ENCODE measurements at regions not wholly inside any gene's neighbourhood (a gene's known extent, or its start where the extent isn't known, plus 50 kb on each side); places are given as distances from the start of the nearest gene placed in this dataset.

- no peaks in the 10 kb centered on the region for H3K36me3 ChIP-seq (ENCODE audit: insufficient read depth, low read length)
- H3F3A ChIP-seq (ENCODE audit: insufficient read depth, low read length) = no peaks in the 10 kb centered on the region
- H3K4me1 ChIP-seq (ENCODE audit: insufficient read depth, low read length, severe bottlenecking) = no peaks in the 10 kb centered on the region
- H3K27ac ChIP-seq (ENCODE audit: low read depth, low read length, poor library complexity, severe bottlenecking) = no peak overlapping the region
- H3K9ac ChIP-seq (ENCODE audit: low read length) = no peak overlapping the region
- TF ChIP-seq, protein P1, sequence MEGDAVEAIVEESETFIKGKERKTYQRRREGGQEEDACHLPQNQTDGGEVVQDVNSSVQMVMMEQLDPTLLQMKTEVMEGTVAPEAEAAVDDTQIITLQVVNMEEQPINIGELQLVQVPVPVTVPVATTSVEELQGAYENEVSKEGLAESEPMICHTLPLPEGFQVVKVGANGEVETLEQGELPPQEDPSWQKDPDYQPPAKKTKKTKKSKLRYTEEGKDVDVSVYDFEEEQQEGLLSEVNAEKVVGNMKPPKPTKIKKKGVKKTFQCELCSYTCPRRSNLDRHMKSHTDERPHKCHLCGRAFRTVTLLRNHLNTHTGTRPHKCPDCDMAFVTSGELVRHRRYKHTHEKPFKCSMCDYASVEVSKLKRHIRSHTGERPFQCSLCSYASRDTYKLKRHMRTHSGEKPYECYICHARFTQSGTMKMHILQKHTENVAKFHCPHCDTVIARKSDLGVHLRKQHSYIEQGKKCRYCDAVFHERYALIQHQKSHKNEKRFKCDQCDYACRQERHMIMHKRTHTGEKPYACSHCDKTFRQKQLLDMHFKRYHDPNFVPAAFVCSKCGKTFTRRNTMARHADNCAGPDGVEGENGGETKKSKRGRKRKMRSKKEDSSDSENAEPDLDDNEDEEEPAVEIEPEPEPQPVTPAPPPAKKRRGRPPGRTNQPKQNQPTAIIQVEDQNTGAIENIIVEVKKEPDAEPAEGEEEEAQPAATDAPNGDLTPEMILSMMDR (IDR thresholded peaks at IDR 0.05; ENCODE audit: low read length) = no peak
- no peak for TF ChIP-seq EZH2 (IDR thresholded peaks at IDR 0.05; ENCODE audit: borderline replicate concordance, low read length)
- H3K4me2 ChIP-seq (ENCODE audit: low read length) = no peak overlapping the region
- no peaks in the 10 kb centered on the region for H3K9me2 ChIP-seq (ENCODE audit: low read depth, low read length)
- H3K27me3 ChIP-seq (ENCODE audit: insufficient read depth, low read length) = no peaks in the 10 kb centered on the region
- no peaks in the 10 kb centered on the region for H4K20me1 ChIP-seq (ENCODE audit: insufficient read depth, low read length)
- no peaks in the 10 kb centered on the region for H3K79me2 ChIP-seq (ENCODE audit: insufficient read depth, low read length)
- H2AFZ ChIP-seq (ENCODE audit: low read length) = no peak overlapping the region
- H3K9me3 ChIP-seq (ENCODE audit: low read length) = no peaks in the 10 kb centered on the region
- H3K4me3 ChIP-seq (ENCODE audit: low read depth, low read length, poor library complexity, severe bottlenecking) = no peak overlapping the region
Observed at GRCh38 chr6:22392711-22393110, 95.9 kb upstream of the PRL start.

DNA sequence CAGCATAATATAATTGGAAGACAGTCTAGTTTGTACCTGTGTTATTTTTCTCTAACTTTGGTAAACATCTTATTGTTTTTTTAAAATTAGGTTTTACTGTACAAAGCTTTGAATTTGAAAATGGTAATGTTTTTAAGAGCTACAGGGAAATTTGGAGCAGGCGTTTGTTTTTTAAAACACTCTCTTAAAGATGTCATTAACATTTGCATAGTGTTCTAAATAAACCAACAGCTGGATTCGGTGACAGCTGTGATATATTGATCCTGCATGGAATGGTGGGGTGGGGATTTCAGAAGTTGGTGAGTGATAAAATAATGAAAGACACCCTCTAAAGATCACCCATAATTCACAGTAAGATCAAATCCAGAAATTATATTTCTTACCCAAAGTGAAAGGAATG lies 97.9 kb upstream of the PRL start:
- no peak overlapping the region for H2AFZ ChIP-seq (ENCODE audit: low read length)
- H3K9me3 ChIP-seq (ENCODE audit: low read length) = no peaks in the 10 kb centered on the region
- H3K4me2 ChIP-seq (ENCODE audit: low read length) = no peak overlapping the region
- H3K36me3 ChIP-seq (ENCODE audit: insufficient read depth, low read length) = no peaks in the 10 kb centered on the region
- no peaks in the 10 kb centered on the region for H4K20me1 ChIP-seq (ENCODE audit: insufficient read depth, low read length)
- H3K4me1 ChIP-seq (ENCODE audit: insufficient read depth, low read length, severe bottlenecking) = no peaks in the 10 kb centered on the region
- no peak overlapping the region for H3K27ac ChIP-seq (ENCODE audit: low read depth, low read length, poor library complexity, severe bottlenecking)
- H3F3A ChIP-seq (ENCODE audit: insufficient read depth, low read length) = no peaks in the 10 kb centered on the region
- no peak overlapping the region for H3K9ac ChIP-seq (ENCODE audit: low read length)
- H3K4me3 ChIP-seq (ENCODE audit: low read depth, low read length, poor library complexity, severe bottlenecking) = no peak overlapping the region
- no peaks in the 10 kb centered on the region for H3K9me2 ChIP-seq (ENCODE audit: low read depth, low read length)
- no peak for TF ChIP-seq EZH2 (IDR thresholded peaks at IDR 0.05; ENCODE audit: borderline replicate concordance, low read length)
- TF ChIP-seq, protein P1 (IDR thresholded peaks at IDR 0.05; ENCODE audit: low read length) = no peak
- H3K79me2 ChIP-seq (ENCODE audit: insufficient read depth, low read length) = no peaks in the 10 kb centered on the region
- H3K27me3 ChIP-seq (ENCODE audit: insufficient read depth, low read length) = no peaks in the 10 kb centered on the region

DNA sequence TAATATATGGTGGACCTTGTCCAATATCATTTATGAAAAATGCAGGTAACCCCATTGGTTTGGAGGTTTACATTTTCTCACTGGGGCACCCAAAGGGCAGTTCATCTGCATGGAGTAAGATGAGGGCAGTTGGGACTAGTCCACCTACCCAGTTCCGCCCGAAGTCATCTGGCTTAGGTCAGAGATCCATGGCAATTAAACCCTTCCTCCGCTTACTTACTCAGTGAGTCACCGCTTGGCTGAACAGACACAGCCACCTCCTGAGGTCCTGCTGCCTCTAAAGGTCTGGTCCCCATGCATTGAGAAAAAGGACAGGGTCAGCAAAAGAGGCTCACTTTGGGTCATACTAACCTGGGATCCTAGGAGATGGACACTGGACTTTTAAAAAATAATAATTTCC lies 102.9 kb upstream of the PRL start:
- Histone ChIP-seq H3K27me3 (ENCODE audit: insufficient read depth, low read length) (no peaks in the 10 kb centered on the region), H3K9me3 (ENCODE audit: low read length) (no peaks in the 10 kb centered on the region), H3K4me1 (ENCODE audit: insufficient read depth, low read length, severe bottlenecking) (peaks cover 18% of the 10 kb centered on the region), H3K9me2 (ENCODE audit: low read depth, low read length) (no peaks in the 10 kb centered on the region), H3K27ac (ENCODE audit: low read depth, low read length, poor library complexity, severe bottlenecking) (no peak overlapping the region), H3K9ac (ENCODE audit: low read length) (no peak overlapping the region), H4K20me1 (ENCODE audit: insufficient read depth, low read length) (no peaks in the 10 kb centered on the region), H3K79me2 (ENCODE audit: insufficient read depth, low read length) (no peaks in the 10 kb centered on the region), H2AFZ (ENCODE audit: low read length) (no peak overlapping the region), H3F3A (ENCODE audit: insufficient read depth, low read length) (no peaks in the 10 kb centered on the region), H3K4me2 (ENCODE audit: low read length) (no peak overlapping the region), H3K36me3 (ENCODE audit: insufficient read depth, low read length) (no peaks in the 10 kb centered on the region), H3K4me3 (ENCODE audit: low read depth, low read length, poor library complexity, severe bottlenecking) (no peak overlapping the region)
- no peak for TF ChIP-seq EZH2 (IDR thresholded peaks at IDR 0.05; ENCODE audit: borderline replicate concordance, low read length)
- TF ChIP-seq, protein P1 (IDR thresholded peaks at IDR 0.05; ENCODE audit: low read length) = no peak
